GM12872 (cell line): ENCODE measurements at regions not wholly inside any gene's neighbourhood (a gene's known extent, or its start where the extent isn't known, plus 50 kb on each side); places are given as distances from the start of the nearest gene placed in this dataset.

Experiments used
- TF ChIP-seq, protein P1 (sequence below): IDR thresholded peaks from 3 replicates; pipeline ENCODE4 v1.5.1; 2011; ENCODE audit warnings: low read depth, mild to moderate bottlenecking, low read length, moderate library complexity; ENCODE audit not compliant: insufficient read depth

DNA sequence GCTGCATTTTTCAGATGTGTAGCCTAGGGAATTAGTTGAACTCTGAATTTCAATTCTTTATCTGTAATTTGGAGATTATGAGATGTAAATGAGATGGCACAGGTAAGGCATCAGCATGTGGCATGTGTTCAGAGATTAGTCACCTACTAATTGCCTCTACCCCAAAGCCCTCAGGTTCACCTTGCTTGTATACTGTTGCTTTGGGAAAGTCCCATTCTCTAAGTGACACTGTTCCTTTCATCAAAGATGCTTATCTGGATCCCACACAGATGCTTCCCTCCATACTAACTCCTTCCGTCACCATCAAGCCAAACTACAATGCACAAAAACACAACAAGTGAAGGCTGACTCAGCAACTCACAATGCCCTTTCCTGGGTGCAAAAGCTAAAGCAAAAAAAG is 143.7 kb downstream of the LRATD1 start:
- TF ChIP-seq, protein P1, sequence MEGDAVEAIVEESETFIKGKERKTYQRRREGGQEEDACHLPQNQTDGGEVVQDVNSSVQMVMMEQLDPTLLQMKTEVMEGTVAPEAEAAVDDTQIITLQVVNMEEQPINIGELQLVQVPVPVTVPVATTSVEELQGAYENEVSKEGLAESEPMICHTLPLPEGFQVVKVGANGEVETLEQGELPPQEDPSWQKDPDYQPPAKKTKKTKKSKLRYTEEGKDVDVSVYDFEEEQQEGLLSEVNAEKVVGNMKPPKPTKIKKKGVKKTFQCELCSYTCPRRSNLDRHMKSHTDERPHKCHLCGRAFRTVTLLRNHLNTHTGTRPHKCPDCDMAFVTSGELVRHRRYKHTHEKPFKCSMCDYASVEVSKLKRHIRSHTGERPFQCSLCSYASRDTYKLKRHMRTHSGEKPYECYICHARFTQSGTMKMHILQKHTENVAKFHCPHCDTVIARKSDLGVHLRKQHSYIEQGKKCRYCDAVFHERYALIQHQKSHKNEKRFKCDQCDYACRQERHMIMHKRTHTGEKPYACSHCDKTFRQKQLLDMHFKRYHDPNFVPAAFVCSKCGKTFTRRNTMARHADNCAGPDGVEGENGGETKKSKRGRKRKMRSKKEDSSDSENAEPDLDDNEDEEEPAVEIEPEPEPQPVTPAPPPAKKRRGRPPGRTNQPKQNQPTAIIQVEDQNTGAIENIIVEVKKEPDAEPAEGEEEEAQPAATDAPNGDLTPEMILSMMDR: no peak

DNA sequence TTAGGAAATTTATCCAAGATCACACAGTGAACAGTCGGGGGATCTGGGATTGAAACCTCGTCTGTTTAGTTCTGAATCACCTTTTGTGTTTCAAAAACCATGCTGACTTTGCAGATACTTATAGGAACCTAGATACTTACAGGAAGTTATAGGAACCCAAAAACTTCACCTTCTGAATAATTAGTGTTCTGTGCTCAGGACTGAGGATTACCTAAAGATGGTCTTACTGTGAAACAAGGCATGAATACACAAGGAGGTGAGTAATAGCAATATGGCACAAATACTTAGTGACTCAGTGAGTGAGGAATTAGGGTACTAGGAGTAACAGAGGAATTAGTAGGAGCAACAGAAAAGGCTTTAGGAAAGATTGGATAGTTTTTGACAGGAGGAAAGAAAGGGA is 145.5 kb downstream of the LRATD1 start:
- TF ChIP-seq, protein P1: no peak

DNA sequence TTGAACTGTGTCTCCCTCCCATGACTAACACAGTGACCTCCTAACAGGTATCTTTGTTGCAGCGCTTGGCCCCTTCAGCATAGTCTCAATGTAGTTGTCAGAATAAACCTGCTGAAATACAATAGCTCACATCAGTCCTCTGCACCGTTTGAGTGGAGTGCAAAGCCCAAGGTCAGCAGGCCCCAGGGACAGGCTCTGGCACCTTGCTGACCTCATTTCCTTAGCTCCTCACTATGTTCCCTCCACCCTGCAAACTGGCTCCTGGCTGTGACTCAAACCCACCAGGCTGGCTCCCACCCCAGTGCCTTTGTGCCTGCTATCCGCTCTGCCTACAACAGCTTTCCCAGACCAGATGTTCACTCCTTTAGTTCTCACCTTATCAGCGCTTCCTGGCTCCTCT is 146.7 kb downstream of the LRATD1 start:
- TF ChIP-seq, protein P1: no peak

DNA sequence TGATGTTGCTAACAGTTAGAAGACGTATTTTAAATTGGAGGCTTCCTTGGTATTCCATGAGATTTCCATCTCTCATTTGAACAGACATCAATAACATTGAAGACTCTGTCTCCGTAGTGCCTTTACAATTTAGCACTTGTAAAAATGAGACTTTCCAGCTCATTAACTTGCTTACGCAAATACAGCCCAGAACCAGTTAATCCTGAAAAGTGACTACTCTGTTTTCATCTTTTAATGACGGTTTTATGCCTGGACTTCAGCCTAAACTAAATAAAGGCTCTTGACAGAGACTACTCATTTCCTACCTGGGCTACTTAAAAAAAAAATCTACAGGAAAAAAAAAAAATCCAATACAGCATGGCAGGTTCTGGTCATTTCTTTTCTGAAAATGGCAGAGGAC is 148.6 kb downstream of the LRATD1 start:
- TF ChIP-seq, protein P1: no peak

DNA sequence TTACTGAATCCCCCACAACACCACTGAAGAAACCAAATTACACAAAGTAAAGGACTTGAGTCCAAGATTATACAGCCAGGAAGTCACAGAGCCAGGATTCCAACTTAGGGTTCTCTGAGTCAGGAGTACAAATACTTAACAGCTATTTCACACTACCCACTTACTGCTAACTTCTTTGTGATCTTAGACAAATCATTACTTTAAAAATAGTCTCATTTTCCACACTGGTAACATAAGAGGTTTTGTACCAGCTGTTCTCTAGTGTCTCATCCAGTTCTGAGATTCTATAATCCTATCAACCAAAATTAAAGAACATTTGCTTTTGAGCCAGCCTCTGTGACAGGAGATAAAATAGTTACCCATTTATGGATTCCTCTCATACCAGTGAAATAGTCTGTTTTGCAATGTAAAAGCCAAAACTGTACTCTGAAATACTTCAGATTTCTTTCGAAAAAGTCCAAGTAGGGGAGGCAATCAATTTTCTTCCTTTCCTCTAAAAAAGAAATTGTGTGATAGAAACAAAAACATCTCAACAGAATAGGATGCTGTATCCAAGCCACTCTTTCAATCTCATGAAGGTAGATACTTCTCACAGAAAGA is 157.6 kb downstream of the LRATD1 start:
- TF ChIP-seq, protein P1: no peak

DNA sequence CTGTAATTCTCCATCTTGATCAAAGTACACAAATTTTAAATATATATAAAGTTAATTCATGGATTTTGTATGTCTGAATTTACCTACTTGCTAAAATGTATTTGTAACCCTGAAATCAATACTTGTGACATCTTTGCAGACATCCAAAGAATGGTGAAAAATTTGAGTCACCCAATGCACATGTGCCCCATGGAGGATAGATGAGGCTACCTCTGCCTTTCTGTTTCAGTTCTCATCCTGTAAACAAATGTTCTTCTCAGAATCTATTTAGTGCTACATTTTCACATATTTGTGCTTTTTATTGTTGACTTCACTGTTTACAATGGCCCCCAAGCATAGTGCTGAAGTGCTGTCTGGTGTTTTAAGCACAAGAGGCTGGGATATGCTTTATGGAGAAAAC is 171.5 kb downstream of the LRATD1 start:
- TF ChIP-seq, protein P1: no peak

DNA sequence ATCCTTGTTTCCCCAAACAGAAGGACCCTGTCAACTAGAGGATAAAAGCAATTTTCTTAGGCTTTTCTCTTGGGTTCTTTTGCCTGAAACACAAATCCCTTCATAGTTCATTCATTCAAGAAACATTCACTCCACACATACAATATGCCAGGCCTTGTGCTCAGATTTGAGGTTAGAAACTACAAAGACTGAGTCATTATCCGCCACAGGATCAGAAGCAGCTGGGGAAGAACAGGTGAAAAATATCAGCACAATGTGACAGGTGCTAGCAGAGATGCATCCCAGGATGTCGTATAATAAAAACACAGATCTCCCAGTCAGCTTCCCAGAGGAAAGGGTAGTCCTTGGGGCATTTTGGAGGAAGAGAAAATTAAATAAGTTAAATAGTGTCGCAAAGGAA is 172.4 kb downstream of the LRATD1 start:
- TF ChIP-seq, protein P1: no peak
